LNCAP (cell line): ENCODE measurements at regions not wholly inside any gene's neighbourhood (a gene's known extent, or its start where the extent isn't known, plus 50 kb on each side); places are given as distances from the start of the nearest gene placed in this dataset.

Source experiments
- CTCF ChIP-seq: fragments of 450-650 bp; IDR thresholded peaks from 2 replicates; pipeline ENCODE4 v1.5.1; 2017; ENCODE audit warnings: mild to moderate bottlenecking

DNA sequence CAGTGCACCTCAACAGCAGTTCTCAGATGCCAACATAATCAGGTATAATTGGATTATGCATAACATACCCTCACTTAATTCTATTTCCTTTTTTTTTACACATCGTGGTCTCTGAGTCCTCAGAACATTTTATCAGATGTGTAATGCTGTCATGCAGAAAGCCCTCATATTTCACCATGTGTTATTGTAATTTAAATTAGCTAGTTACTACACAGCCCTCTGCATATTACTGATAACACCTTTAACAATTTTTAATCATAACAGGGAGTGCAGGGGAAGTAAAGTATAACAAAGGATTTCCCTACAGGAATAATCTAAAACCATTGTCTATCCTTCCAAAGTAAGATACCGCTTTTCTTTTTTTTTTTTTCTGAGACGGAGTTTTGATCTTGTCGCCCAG lies 91.9 kb upstream of the CCDC28A start:
- TF ChIP-seq CTCF = no peak

DNA sequence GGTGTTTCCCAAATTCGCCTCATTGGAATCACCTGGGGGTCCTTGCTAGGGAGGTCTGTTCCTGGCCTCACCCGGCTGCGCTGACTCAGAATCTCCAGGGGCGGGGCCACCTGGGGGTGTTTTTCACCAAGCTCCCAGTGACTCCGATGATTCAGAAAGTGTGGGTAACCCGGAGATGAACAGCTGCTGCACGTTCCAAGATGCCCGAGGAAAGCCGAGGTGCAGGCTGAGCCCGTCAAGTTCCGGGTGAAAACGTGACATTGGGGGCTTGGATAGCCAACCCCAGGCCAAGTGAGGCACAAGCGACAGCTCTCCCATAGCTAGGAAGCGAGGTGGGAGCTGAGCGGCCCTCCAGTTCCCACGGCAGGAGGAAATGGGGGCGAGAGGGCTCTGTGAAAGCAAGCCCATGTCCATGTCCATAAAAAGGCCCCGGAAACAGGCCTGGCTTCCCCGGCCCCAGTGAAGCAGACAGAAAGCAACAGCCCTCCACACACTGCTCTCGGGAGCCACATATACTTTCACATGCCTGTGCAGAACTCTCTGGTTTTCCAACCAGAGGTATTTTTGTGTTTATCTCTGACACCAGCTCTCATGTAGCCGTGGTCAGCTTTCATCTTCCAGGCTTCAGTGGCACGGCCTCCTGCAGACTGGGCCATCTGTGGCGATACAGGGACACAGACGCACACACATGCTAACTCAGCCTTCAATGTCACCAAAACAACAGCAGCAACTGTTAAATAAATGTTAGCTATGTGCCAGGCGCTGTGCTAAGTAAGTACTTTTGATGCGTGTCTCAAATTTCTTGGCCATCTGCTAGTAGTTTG lies 90.7 kb upstream of the CCDC28A start:
- TF ChIP-seq CTCF = no peak

DNA sequence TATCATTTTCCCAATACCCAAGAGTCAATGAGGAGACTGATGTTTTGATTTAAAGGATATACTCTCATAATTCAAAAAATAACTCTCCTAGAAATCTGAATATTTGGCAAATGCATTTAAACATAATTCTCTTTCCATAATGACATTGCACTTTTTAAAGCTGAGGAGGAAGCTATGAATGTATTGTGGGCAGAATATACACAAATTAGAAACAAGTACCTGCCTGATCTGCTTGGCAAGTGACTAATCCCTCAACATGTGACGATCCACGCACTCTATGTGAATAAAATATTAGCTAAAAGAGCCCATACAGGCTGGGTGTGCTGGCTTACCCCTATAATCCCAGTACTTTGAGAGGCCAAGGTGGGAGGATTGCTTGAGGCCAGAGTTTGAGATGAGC lies 88.3 kb upstream of the CCDC28A start:
- no peak for TF ChIP-seq CTCF

DNA sequence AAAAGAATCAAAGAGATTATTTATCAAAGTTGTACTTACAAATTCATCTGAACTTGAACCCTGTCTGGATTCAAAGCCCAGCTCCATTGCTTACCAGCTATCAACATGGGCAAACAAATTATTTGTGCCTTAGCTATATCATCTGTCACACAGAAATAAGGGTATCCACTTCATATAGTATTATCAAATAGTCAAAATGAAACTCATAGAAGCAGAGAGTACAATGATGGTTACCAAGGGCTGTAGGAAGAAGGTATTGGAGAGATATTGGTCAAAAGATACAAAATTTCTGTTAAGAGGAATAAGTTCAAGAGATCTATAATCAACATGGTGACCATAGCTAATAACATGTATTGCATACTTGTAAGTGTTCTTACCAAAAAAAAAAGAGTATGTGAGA lies 87.8 kb upstream of the CCDC28A start:
- TF ChIP-seq CTCF = no peak

DNA sequence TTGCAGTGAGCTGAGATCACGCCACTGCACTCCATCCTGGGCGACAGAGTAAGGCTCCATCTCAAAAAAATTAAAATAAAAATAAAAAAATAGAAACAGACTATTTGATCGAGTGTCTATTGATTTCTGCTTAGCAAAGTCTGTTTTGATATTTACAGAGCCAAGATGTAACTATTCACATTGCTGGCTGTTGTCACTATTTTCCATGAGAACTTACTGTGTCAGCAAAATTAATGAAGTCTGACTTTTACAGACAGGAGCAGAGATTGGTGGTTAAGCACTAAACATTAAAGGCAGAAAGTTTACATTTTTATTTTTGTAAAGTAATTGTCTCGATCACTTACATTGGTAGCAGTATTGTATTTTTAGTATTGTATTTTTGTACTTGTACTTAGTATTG lies 85.0 kb upstream of the CCDC28A start:
- TF ChIP-seq CTCF = no peak

GRCh38 chr6:138689849-138690248 lies 83.7 kb upstream of the CCDC28A start:
- TF ChIP-seq CTCF = no peak

GRCh38 chr6:138690975-138691594 lies 82.5 kb upstream of the CCDC28A start:
- TF ChIP-seq CTCF = no peak
